GM04504 (cell line): ENCODE measurements at regions not wholly inside any gene's neighbourhood (a gene's known extent, or its start where the extent isn't known, plus 50 kb on each side); places are given as distances from the start of the nearest gene placed in this dataset.

Source experiments
- DNase-seq: peaks from one replicate; pipeline ENCODE4 v3.0.0-alpha.2; 2012; ENCODE audit warnings: low read depth

GRCh38 chr7:33661430-33662160, 243.7 kb upstream of the BMPER start:
- no peak for DNase-seq

GRCh38 chr7:33666531-33666930, 238.8 kb upstream of the BMPER start:
- no peak for DNase-seq

- no peak for DNase-seq
These were observed 238.1 kb upstream of the BMPER start for GRCh38 chr7:33667196-33667595.

- no peak for DNase-seq
These were observed 236.1 kb upstream of the BMPER start for GRCh38 chr7:33669251-33669670.

- no peak for DNase-seq
These were observed 233.6 kb upstream of the BMPER start for GRCh38 chr7:33671531-33672262.

GRCh38 chr7:33673029-33673700, 232.2 kb upstream of the BMPER start:
- no peak for DNase-seq

GRCh38 chr7:33674804-33675411, 230.4 kb upstream of the BMPER start:
- DNase-seq = no peak

GRCh38 chr7:33677556-33677955, 227.8 kb upstream of the BMPER start:
- no peak for DNase-seq

GRCh38 chr7:33678569-33679335, 226.6 kb upstream of the BMPER start:
- no peak for DNase-seq

GRCh38 chr7:33680682-33681081, 224.7 kb upstream of the BMPER start:
- no peak for DNase-seq

- no peak for DNase-seq
These were observed 219.8 kb upstream of the BMPER start for GRCh38 chr7:33685503-33685902.

- DNase-seq = no peak
These were observed 219.2 kb upstream of the BMPER start for GRCh38 chr7:33685981-33686683.

- no peak for DNase-seq
These were observed 217.7 kb upstream of the BMPER start for GRCh38 chr7:33687625-33688024.

- DNase-seq = no peak
These were observed 214.2 kb upstream of the BMPER start for GRCh38 chr7:33691180-33691579.

- DNase-seq = peak; percentile 62
These were observed 212.4 kb upstream of the BMPER start for GRCh38 chr7:33692956-33693355.

- DNase-seq = no peak
These were observed 211.3 kb upstream of the BMPER start for GRCh38 chr7:33694006-33694405.

- no peak for DNase-seq
These were observed 207.7 kb upstream of the BMPER start for GRCh38 chr7:33697616-33698015.

- DNase-seq = no peak
These were observed 207.3 kb upstream of the BMPER start for GRCh38 chr7:33698041-33698440.

GRCh38 chr7:33698692-33699128, 206.6 kb upstream of the BMPER start:
- no peak for DNase-seq

GRCh38 chr7:33700001-33700899, 205.1 kb upstream of the BMPER start:
- no peak for DNase-seq
